ENCODE measurements at regions not wholly inside any gene's neighbourhood (a gene's known extent, or its start where the extent isn't known, plus 50 kb on each side); places are given as distances from the start of the nearest gene placed in this dataset.

DNA sequence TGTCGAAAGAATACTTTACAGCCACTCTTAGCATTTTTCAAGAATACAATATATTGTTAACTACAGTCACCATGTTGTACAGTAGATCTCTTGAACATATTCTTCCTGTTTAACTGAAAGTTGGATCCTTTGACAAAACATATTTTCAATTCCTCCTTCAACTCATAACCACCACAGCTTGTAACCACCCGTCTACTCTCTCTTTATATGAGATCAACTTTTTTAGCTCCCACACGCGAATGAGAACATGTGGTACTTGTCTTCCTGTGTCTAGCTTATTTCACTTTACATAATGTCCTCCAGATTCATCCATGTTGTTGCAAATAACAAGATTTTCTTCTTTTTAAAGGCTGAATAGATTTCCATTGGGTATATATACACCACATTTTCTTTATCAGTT lies 338.3 kb upstream of the IGFBP7 start:
- ChIA-PET CTCF (no interaction called here), POLR2A (no interaction called here)
- dilution Hi-C loops (cut with MboI; ENCODE audit: extremely low pct_ligation_motif_present, low sequenced_read_pairs): no loop called here
- Histone ChIP-seq H3K4me3 (replicated peaks in 1 of 3; ENCODE audit: insufficient read depth in 1 of 3, low read depth in 1 of 3, low read length in 3 of 3) (no peak overlapping the region), H3K36me3 (ENCODE audit: control insufficient read depth in 2 of 2, extremely low read depth in 1 of 2, insufficient read depth in 2 of 2, low read length in 2 of 2) (no peaks in the 10 kb centered on the region), H3K9me1 (replicated peaks; ENCODE audit: control insufficient read depth, extremely low read depth, insufficient read depth, low read length) (no peaks in the 10 kb centered on the region), H3K27me3 (ENCODE audit: control insufficient read depth in 2 of 2, insufficient read depth in 2 of 2, low read length in 2 of 2) (no peaks in the 10 kb centered on the region), H3K27ac (ENCODE audit: insufficient read depth, low read depth, low read length) (no peak overlapping the region), H4K20me1 (replicated peaks; ENCODE audit: control insufficient read depth, extremely low read depth, insufficient read depth, low read length) (no peaks in the 10 kb centered on the region), H2AFZ (ENCODE audit: low read depth, low read length) (no peak overlapping the region), H3K4me1 (ENCODE audit: control insufficient read depth, extremely low read depth, insufficient read depth, low read length) (no peaks in the 10 kb centered on the region), H3K9me3 (replicated peaks; ENCODE audit: control insufficient read depth, insufficient read depth, low read length) (no peaks in the 10 kb centered on the region), H3K4me2 (ENCODE audit: insufficient read depth, low read length) (no peak overlapping the region), H3K79me2 (ENCODE audit: control insufficient read depth, insufficient read depth, low read length) (no peaks in the 10 kb centered on the region), H3K9ac (replicated peaks; ENCODE audit: extremely low read depth, insufficient read depth, low read length) (no peak overlapping the region)
- intact Hi-C loops (cut with micrococcal nuclease): no loop called here
- no TSS peak for BruUV-seq (replicated peaks)
- FAIRE-seq: no peak
- no peak for DNase-seq (ENCODE audit: low read depth, low spot score)
- TF ChIP-seq POLR2A (IDR thresholded peaks at IDR 0.05; ENCODE audit: low read depth, low read length): no peak

DNA sequence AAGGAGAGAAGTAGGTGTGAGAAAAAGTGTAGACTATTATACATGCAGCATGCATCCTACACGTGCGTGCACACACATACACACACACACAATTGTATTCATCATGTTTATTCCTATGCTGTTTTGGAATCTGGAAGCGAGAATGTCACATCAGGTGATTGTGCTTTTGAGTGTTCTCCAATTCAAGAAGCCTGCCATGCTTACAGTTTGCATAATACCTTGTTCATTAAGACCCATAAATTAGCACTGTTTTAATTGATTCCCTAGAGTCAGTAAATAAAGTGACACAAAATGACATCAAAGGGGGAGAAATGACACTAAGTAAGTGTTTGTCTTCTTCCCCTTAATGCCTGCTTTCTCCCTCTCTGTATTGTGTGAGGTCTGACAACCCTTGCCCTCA lies 336.1 kb upstream of the IGFBP7 start:
- Histone ChIP-seq H3K4me3 (replicated peaks in 1 of 3; ENCODE audit: insufficient read depth in 1 of 3, low read depth in 1 of 3, low read length in 3 of 3) (no peak overlapping the region), H3K9me1 (replicated peaks; ENCODE audit: control insufficient read depth, extremely low read depth, insufficient read depth, low read length) (no peaks in the 10 kb centered on the region), H4K20me1 (replicated peaks; ENCODE audit: control insufficient read depth, extremely low read depth, insufficient read depth, low read length) (no peaks in the 10 kb centered on the region), H3K27me3 (ENCODE audit: control insufficient read depth in 2 of 2, insufficient read depth in 2 of 2, low read length in 2 of 2) (no peaks in the 10 kb centered on the region), H2AFZ (ENCODE audit: low read depth, low read length) (no peak overlapping the region), H3K79me2 (ENCODE audit: control insufficient read depth, insufficient read depth, low read length) (no peaks in the 10 kb centered on the region), H3K9me3 (replicated peaks; ENCODE audit: control insufficient read depth, insufficient read depth, low read length) (no peaks in the 10 kb centered on the region), H3K9ac (replicated peaks; ENCODE audit: extremely low read depth, insufficient read depth, low read length) (no peak overlapping the region), H3K4me2 (ENCODE audit: insufficient read depth, low read length) (no peak overlapping the region), H3K36me3 (ENCODE audit: control insufficient read depth in 2 of 2, extremely low read depth in 1 of 2, insufficient read depth in 2 of 2, low read length in 2 of 2) (no peaks in the 10 kb centered on the region), H3K27ac (ENCODE audit: insufficient read depth, low read depth, low read length) (no peak overlapping the region), H3K4me1 (ENCODE audit: control insufficient read depth, extremely low read depth, insufficient read depth, low read length) (no peaks in the 10 kb centered on the region)
- no peak for FAIRE-seq
- ChIA-PET POLR2A (no interaction called here), CTCF (no interaction called here)
- BruUV-seq (replicated peaks): no TSS peak
- dilution Hi-C loops (cut with MboI; ENCODE audit: extremely low pct_ligation_motif_present, low sequenced_read_pairs): no loop called here
- intact Hi-C loops (cut with micrococcal nuclease): no loop called here
- DNase-seq (ENCODE audit: low read depth, low spot score): no peak
- no peak for TF ChIP-seq MYC (IDR thresholded peaks at IDR 0.05; ENCODE audit: low read depth, low read length)
- no peak for TF ChIP-seq FOS (IDR thresholded peaks at IDR 0.05; ENCODE audit: borderline replicate concordance, insufficient read depth, low read length)
- TF ChIP-seq GATA2 (IDR thresholded peaks at IDR 0.05; ENCODE audit: insufficient read depth, insufficient read length, low read depth, low read length): no peak
- TF ChIP-seq, protein P1, sequence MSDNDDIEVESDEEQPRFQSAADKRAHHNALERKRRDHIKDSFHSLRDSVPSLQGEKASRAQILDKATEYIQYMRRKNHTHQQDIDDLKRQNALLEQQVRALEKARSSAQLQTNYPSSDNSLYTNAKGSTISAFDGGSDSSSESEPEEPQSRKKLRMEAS (IDR thresholded peaks at IDR 0.05; ENCODE audit: insufficient read depth, insufficient read length): no peak
- TF ChIP-seq, protein P2, sequence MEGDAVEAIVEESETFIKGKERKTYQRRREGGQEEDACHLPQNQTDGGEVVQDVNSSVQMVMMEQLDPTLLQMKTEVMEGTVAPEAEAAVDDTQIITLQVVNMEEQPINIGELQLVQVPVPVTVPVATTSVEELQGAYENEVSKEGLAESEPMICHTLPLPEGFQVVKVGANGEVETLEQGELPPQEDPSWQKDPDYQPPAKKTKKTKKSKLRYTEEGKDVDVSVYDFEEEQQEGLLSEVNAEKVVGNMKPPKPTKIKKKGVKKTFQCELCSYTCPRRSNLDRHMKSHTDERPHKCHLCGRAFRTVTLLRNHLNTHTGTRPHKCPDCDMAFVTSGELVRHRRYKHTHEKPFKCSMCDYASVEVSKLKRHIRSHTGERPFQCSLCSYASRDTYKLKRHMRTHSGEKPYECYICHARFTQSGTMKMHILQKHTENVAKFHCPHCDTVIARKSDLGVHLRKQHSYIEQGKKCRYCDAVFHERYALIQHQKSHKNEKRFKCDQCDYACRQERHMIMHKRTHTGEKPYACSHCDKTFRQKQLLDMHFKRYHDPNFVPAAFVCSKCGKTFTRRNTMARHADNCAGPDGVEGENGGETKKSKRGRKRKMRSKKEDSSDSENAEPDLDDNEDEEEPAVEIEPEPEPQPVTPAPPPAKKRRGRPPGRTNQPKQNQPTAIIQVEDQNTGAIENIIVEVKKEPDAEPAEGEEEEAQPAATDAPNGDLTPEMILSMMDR (IDR thresholded peaks at IDR 0.05; ENCODE audit: extremely low read depth in 1 of 2, insufficient read depth in 1 of 2, low read depth in 1 of 2, low read length in 2 of 2): no peak
- no peak for TF ChIP-seq EZH2 (IDR thresholded peaks at IDR 0.05; ENCODE audit: borderline replicate concordance, low read depth, low read length, severe bottlenecking)
- no peak for TF ChIP-seq JUN (IDR thresholded peaks at IDR 0.05; ENCODE audit: borderline replicate concordance, insufficient read depth, insufficient read length, low read depth)
- no peak for TF ChIP-seq POLR2A (IDR thresholded peaks at IDR 0.05; ENCODE audit: low read depth, low read length)
- TF ChIP-seq POLR2AphosphoS5 (IDR thresholded peaks at IDR 0.05; ENCODE audit: insufficient read depth, low read depth, low read length): no peak

Measured in endothelial cell of umbilical vein (primary cell).